GM23338 (cell line): ENCODE measurements at regions not wholly inside any gene's neighbourhood (a gene's known extent, or its start where the extent isn't known, plus 50 kb on each side); places are given as distances from the start of the nearest gene placed in this dataset.

Experiments
- ATAC-seq: fragments of 200-7000 bp; cut with Tn5 transposase; 3 replicates; pipeline ENCODE4 v1.9.1; 2020
- DNase-seq: peaks from one replicate; pipeline ENCODE4 v3.0.0-alpha.2; 2015; ENCODE audit warnings: low spot score
- H2AFZ ChIP-seq: fragments of 200-600 bp; sonication (generic); 2 replicates; pipeline ENCODE4 v1.8.0; 2016; ENCODE audit warnings: antibody characterized with exemption, mild to moderate bottlenecking, moderate library complexity
- H3F3A ChIP-seq: fragments of 200-600 bp; sonication (generic); replicated peaks from 2 replicates; pipeline ENCODE4 v1.8.0; 2017; ENCODE audit warnings: antibody characterized with exemption, mixed run types, low read depth
- H3K27ac ChIP-seq: fragments of 200-600 bp; sonication (generic); 2 replicates; pipeline ENCODE4 v1.6.1; 2016; ENCODE audit warnings: low read depth
- H3K27me3 ChIP-seq: fragments of 200-600 bp; sonication (generic); 2 replicates; pipeline ENCODE4 v1.8.0; 2016; ENCODE audit warnings: mild to moderate bottlenecking, mixed run types, moderate library complexity; ENCODE audit not compliant: insufficient read depth
- H3K36me3 ChIP-seq: fragments of 200-600 bp; sonication (generic); 2 replicates; pipeline ENCODE4 v1.8.0; 2016; ENCODE audit warnings: mild to moderate bottlenecking; ENCODE audit not compliant: insufficient read depth
- H3K4me1 ChIP-seq: fragments of 200-600 bp; sonication (generic); 2 replicates; pipeline ENCODE4 v1.8.0; 2016; ENCODE audit warnings: mild to moderate bottlenecking, moderate library complexity; ENCODE audit not compliant: insufficient read depth
- H3K4me2 ChIP-seq: fragments of 200-600 bp; sonication (generic); 2 replicates; pipeline ENCODE4 v1.7.1; 2017; ENCODE audit warnings: mixed run types
- H3K4me3 ChIP-seq: fragments of 200-600 bp; sonication (generic); 2 replicates; pipeline ENCODE4 v1.6.1; 2016; ENCODE audit warnings: mixed run types
- H3K79me2 ChIP-seq: fragments of 200-600 bp; sonication (generic); replicated peaks from 2 replicates; pipeline ENCODE4 v1.8.0; 2017; ENCODE audit warnings: mild to moderate bottlenecking; ENCODE audit not compliant: insufficient read depth
- H3K9me2 ChIP-seq: fragments of 200-600 bp; sonication (generic); 2 replicates; pipeline ENCODE4 v1.8.0; 2017; ENCODE audit not compliant: insufficient read depth
- H4K20me1 ChIP-seq: fragments of 200-600 bp; sonication (generic); replicated peaks from 2 replicates; pipeline ENCODE4 v1.8.0; 2017; ENCODE audit warnings: mild to moderate bottlenecking; ENCODE audit not compliant: insufficient read depth
- H3K27ac Mint-ChIP-seq: 2 replicates; pipeline ENCODE4 v1.8.0; 2020; ENCODE audit warnings: inconsistent platforms, mild to moderate bottlenecking, moderate library complexity, mixed read lengths
- H3K27me3 Mint-ChIP-seq: 3 replicates; pipeline ENCODE4 v1.8.0; 2022; ENCODE audit warnings: low read depth, mild to moderate bottlenecking, moderate library complexity, mixed read lengths, inconsistent platforms; ENCODE audit not compliant: insufficient read depth, poor library complexity
- H3K36me3 Mint-ChIP-seq: 3 replicates; pipeline ENCODE4 v1.8.0; 2021; ENCODE audit warnings: low read depth, mild to moderate bottlenecking, inconsistent platforms, moderate library complexity, mixed read lengths
- H3K4me1 Mint-ChIP-seq: 3 replicates; pipeline ENCODE4 v1.8.0; 2020; ENCODE audit warnings: mild to moderate bottlenecking, inconsistent platforms, mixed read lengths
- H3K4me3 Mint-ChIP-seq: 3 replicates; pipeline ENCODE4 v1.8.0; 2021; ENCODE audit warnings: moderate library complexity, mild to moderate bottlenecking, inconsistent platforms, mixed read lengths
- H3K9me3 Mint-ChIP-seq: 3 replicates; pipeline ENCODE4 v1.8.0; 2020; ENCODE audit warnings: moderate library complexity, mild to moderate bottlenecking, inconsistent platforms, mixed read lengths
- CREB1 ChIP-seq: fragments of 250-450 bp; sonication (Bioruptor Pico); IDR thresholded peaks from 2 replicates; pipeline ENCODE4 v1.5.0; 2020; ENCODE audit warnings: low read depth, mild to moderate bottlenecking, moderate library complexity
- CTCF ChIP-seq, 2 experiments: fragments of 200-600 bp in 1 of 2; sonication (generic) in 1 of 2; conservative IDR thresholded peaks; 2 replicates each; pipeline versions ENCODE4 v1.5.1 to v1.6.1; 2016 to 2017; ENCODE audit warnings: antibody characterized with exemption in 2 of 2, low read depth in 2 of 2, mild to moderate bottlenecking in 2 of 2, moderate library complexity in 1 of 2
- EZH2 ChIP-seq: fragments of 200-600 bp; sonication (generic); IDR thresholded peaks from one replicate; pipeline ENCODE4 v1.8.0; 2017; ENCODE audit warnings: antibody characterized with exemption, mild to moderate bottlenecking, low read depth; ENCODE audit not compliant: unreplicated experiment
- EZH2phosphoT487 ChIP-seq: fragments of 200-600 bp; sonication (generic); IDR thresholded peaks from one replicate; pipeline ENCODE4 v1.8.1; 2018; ENCODE audit warnings: antibody characterized with exemption; ENCODE audit not compliant: unreplicated experiment
- POLR2AphosphoS5 ChIP-seq: IDR thresholded peaks from 2 replicates; pipeline ENCODE4 v1.6.1; 2016; ENCODE audit warnings: antibody characterized with exemption, low read depth
- REST ChIP-seq: IDR thresholded peaks from one replicate; pipeline ENCODE4 v1.6.1; 2018; ENCODE audit warnings: antibody characterized with exemption; ENCODE audit not compliant: unreplicated experiment
- STAT1 ChIP-seq: IDR thresholded peaks from one replicate; pipeline ENCODE4 v1.6.1; 2016; ENCODE audit warnings: antibody characterized with exemption; ENCODE audit not compliant: unreplicated experiment
- ZNF114 ChIP-seq: fragments of 250-450 bp; sonication (Bioruptor Pico); IDR thresholded peaks from 2 replicates; pipeline ENCODE4 v1.5.0; 2020; ENCODE audit warnings: mild to moderate bottlenecking, moderate library complexity
- ZNF331 ChIP-seq: fragments of 250-450 bp; sonication (Bioruptor Pico); IDR thresholded peaks from 2 replicates; pipeline ENCODE4 v1.5.0; 2020; ENCODE audit warnings: low read depth, mild to moderate bottlenecking, moderate library complexity
- ZNF462 ChIP-seq: fragments of 250-450 bp; sonication (Bioruptor Pico); IDR thresholded peaks from 2 replicates; pipeline ENCODE4 v1.5.0; 2020; ENCODE audit warnings: mild to moderate bottlenecking, moderate library complexity

DNA sequence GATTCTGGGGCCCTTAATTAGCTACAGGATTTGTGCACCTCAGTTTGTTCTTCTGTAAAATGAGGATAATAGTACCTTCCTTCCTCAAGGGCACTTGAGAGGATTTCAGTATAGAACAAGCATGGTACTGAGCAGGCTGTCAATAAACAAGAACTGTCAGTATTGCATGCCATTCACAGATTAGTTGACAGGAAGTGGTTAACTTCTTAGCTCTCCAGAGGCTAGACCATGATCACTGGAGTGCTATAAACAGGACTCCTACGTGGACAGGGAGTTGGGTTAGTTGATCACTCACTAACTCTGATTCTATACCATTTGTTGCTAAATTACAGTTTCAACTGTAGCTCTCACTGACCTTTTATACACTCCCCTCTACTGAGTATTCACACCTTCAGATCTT, 126.2 kb upstream of the DAB1 start:
- TF ChIP-seq REST (no peak), POLR2AphosphoS5 (no peak), EZH2 (no peak), CREB1 (CRISPR knock-in tag) (no peak), ZNF331 (CRISPR knock-in tag) (no peak), EZH2phosphoT487 (no peak)

GRCh38 chr1:57549300-57549699, 125.4 kb upstream of the DAB1 start:
- Histone ChIP-seq H3K9me2 (no peaks in the 10 kb centered on the region; the same call in 1 of the 2 replicates), H4K20me1 (no peaks in the 10 kb centered on the region), H3K27ac (no peak overlapping the region), H3F3A (no peaks in the 10 kb centered on the region), H3K79me2 (no peaks in the 10 kb centered on the region), H3K4me3 (no peak overlapping the region), H3K27me3 (no peaks in the 10 kb centered on the region), H3K4me2 (no peak overlapping the region), H2AFZ (no peak overlapping the region), H3K36me3 (no peaks in the 10 kb centered on the region), H3K4me1 (peaks cover 16% of the 10 kb centered on the region)
- ATAC-seq: no peak
- DNase-seq: no peak
- Mint-ChIP-seq H3K4me3 (no peak overlapping the region), H3K4me1 (peaks cover 15% of the 10 kb centered on the region), H3K27ac (no peak overlapping the region), H3K27me3 (peaks cover 3% of the 10 kb centered on the region), H3K9me3 (no peaks in the 10 kb centered on the region), H3K36me3 (no peaks in the 10 kb centered on the region)
- TF ChIP-seq POLR2AphosphoS5 (no peak), EZH2phosphoT487 (no peak), ZNF462 (no peak), ZNF114 (CRISPR knock-in tag) (no peak), CTCF (conservative IDR thresholded peaks at IDR 0.05; ENCODE audit: low read depth in 2 of 2) (no peak), EZH2 (no peak), STAT1 (no peak)

More for the DNA sequence above, 126.2 kb upstream of the DAB1 start:
- H3K4me1 Mint-ChIP-seq: peaks cover 15% of the 10 kb centered on the region
- H3K27ac Mint-ChIP-seq: no peak overlapping the region
- Histone ChIP-seq H3K79me2 (no peaks in the 10 kb centered on the region), H2AFZ (no peak overlapping the region), H3K4me2 (no peak overlapping the region), H3K27ac (no peak overlapping the region), H3K27me3 (no peaks in the 10 kb centered on the region), H3F3A (no peaks in the 10 kb centered on the region), H3K36me3 (no peaks in the 10 kb centered on the region), H4K20me1 (no peaks in the 10 kb centered on the region), H3K4me3 (no peak overlapping the region), H3K9me2 (no peaks in the 10 kb centered on the region), H3K4me1 (peaks cover 17% of the 10 kb centered on the region)
- H3K9me3 Mint-ChIP-seq: no peaks in the 10 kb centered on the region
- no peak overlapping the region for H3K4me3 Mint-ChIP-seq
- no peaks in the 10 kb centered on the region for H3K36me3 Mint-ChIP-seq
- ATAC-seq (no peak), DNase-seq (no peak)
- H3K27me3 Mint-ChIP-seq: peaks cover 1% of the 10 kb centered on the region
